GM19025 (cell line): ENCODE measurements at regions not wholly inside any gene's neighbourhood (a gene's known extent, or its start where the extent isn't known, plus 50 kb on each side); places are given as distances from the start of the nearest gene placed in this dataset.

Experiments used
- ATAC-seq: cut with Tn5 transposase; IDR thresholded peaks from one replicate; pipeline ENCODE4 v1.9.1; 2021; ENCODE audit warnings: mild to moderate bottlenecking, low read depth, moderate library complexity; ENCODE audit not compliant: unreplicated experiment

- ATAC-seq = no peak
These were observed 993.3 kb upstream of the GJE1 start for GRCh38 chr6:141139461-141139860.

- no peak for ATAC-seq
These were observed 998.0 kb upstream of the GJE1 start for GRCh38 chr6:141134723-141135122.

- no peak for ATAC-seq
These were observed 998.9 kb upstream of the GJE1 start for GRCh38 chr6:141133836-141134235.

GRCh38 chr6:141133346-141133745 is 999.4 kb upstream of the GJE1 start:
- ATAC-seq = no peak

GRCh38 chr6:141131616-141132015 is 1001.1 kb upstream of the GJE1 start:
- ATAC-seq = no peak

- no peak for ATAC-seq
These were observed 1009.2 kb upstream of the GJE1 start for GRCh38 chr6:141123497-141123896.

GRCh38 chr6:141123049-141123448 is 1009.7 kb upstream of the GJE1 start:
- ATAC-seq = no peak

- ATAC-seq = no peak
These were observed 1013.7 kb upstream of the GJE1 start for GRCh38 chr6:141118991-141119390.

- ATAC-seq = no peak
These were observed 1014.9 kb upstream of the GJE1 start for GRCh38 chr6:141117874-141118273.

- ATAC-seq = no peak
These were observed 1022.2 kb upstream of the GJE1 start for GRCh38 chr6:141110481-141110880.

- no peak for ATAC-seq
These were observed 1025.0 kb upstream of the GJE1 start for GRCh38 chr6:141107591-141108160.

- no peak for ATAC-seq
These were observed 1027.2 kb upstream of the GJE1 start for GRCh38 chr6:141105481-141105880.

GRCh38 chr6:141103246-141103645 is 1029.5 kb upstream of the GJE1 start:
- ATAC-seq = no peak

GRCh38 chr6:141097471-141097870 is 1035.3 kb upstream of the GJE1 start:
- ATAC-seq = no peak

- no peak for ATAC-seq
These were observed 1037.4 kb upstream of the GJE1 start for GRCh38 chr6:141095308-141095707.

GRCh38 chr6:141088171-141088570 is 1044.6 kb upstream of the GJE1 start:
- ATAC-seq = no peak

- peak; percentile 61 for ATAC-seq
These were observed 1055.1 kb upstream of the GJE1 start for GRCh38 chr6:141077355-141078333.

- ATAC-seq = no peak
These were observed 1075.0 kb upstream of the GJE1 start for GRCh38 chr6:141057761-141058160.

GRCh38 chr6:141056945-141057625 is 1075.6 kb upstream of the GJE1 start:
- ATAC-seq = no peak

GRCh38 chr6:141050471-141050870 is 1082.3 kb upstream of the GJE1 start:
- ATAC-seq = no peak

- no peak for ATAC-seq
These were observed 1084.3 kb upstream of the GJE1 start for GRCh38 chr6:141048451-141048850.
